GM20000 (cell line): ENCODE measurements at regions not wholly inside any gene's neighbourhood (a gene's known extent, or its start where the extent isn't known, plus 50 kb on each side); places are given as distances from the start of the nearest gene placed in this dataset.

Source experiments
- DNase-seq: peaks from one replicate; pipeline ENCODE4 v3.0.0; 2012; ENCODE audit warnings: low spot score
- TF ChIP-seq, protein P1 (sequence below): IDR thresholded peaks from 2 replicates; pipeline ENCODE4 v1.5.1; 2012; ENCODE audit warnings: mild to moderate bottlenecking, control low read depth; ENCODE audit errors: extremely low read depth, missing control alignments

DNA sequence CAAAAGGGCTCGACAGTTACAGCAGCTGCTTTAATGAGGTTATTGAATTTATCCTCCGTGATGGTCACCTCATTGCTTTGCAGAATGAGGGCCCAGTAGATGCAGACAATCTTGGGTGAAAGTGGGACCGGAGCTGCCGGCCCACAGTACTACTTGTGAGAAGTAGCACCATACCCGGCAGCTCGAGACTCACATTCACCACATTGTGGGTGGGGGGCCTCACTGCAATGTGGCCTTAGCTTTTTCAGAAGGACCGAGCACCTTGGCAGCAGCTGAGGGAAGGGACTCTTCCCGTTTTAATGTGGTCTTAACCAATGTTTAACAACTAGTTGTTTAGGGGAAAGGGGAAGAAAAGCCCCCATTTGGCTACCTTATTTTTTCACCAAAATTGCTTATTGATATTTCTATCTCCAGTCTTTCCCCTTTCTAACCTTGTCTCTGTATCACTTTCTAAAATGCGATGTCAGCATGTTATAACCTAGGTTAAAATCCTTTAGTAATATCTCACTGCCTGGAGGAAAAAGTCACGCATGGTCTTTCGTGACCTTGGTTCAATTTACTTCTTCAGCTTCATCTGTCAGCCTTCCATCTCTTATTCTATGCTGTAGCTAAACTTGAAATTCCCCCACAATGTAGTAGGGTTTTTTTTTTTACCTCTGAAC is 87.4 kb upstream of the PHYHIPL start:
- TF ChIP-seq, protein P1, sequence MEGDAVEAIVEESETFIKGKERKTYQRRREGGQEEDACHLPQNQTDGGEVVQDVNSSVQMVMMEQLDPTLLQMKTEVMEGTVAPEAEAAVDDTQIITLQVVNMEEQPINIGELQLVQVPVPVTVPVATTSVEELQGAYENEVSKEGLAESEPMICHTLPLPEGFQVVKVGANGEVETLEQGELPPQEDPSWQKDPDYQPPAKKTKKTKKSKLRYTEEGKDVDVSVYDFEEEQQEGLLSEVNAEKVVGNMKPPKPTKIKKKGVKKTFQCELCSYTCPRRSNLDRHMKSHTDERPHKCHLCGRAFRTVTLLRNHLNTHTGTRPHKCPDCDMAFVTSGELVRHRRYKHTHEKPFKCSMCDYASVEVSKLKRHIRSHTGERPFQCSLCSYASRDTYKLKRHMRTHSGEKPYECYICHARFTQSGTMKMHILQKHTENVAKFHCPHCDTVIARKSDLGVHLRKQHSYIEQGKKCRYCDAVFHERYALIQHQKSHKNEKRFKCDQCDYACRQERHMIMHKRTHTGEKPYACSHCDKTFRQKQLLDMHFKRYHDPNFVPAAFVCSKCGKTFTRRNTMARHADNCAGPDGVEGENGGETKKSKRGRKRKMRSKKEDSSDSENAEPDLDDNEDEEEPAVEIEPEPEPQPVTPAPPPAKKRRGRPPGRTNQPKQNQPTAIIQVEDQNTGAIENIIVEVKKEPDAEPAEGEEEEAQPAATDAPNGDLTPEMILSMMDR = no peak
- DNase-seq = no peak

DNA sequence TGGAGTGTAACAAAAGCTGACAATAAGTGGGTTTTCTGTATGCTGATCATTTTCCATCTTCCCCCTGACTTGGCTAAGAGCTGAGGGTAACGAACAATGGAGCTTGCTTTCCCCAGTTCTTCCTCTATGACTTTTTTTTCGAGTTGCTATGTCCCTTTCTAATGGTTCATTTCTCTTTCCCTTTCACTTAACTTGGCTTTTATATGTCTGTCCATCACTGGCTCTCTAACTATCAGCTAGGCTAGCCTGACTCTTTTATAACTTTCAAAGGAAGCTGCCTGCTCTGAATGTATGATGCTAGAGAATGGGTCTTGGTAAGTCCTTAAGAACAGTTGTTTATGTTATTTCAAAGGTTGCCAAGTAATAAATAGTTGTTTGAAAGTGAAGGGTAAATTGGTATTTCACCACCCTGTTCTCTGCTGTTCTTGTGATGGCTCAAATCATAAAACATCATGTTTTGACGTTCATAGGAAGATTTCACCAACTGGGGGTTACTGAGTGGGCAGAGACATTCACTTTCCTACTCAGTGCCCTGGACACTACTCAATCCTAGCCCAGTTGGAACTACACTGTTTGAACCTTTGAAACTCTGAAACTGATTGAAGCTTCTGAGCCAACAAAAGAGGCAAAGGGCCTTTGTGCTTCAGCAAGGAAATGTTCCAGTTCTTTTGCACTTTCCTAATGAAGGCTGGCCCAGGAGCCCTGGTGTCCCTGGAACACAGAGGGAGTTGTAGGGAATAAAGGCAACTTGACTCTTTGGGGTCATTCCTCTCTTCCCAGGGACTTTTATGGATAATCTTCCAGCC is 85.4 kb upstream of the PHYHIPL start:
- no peak for DNase-seq

DNA sequence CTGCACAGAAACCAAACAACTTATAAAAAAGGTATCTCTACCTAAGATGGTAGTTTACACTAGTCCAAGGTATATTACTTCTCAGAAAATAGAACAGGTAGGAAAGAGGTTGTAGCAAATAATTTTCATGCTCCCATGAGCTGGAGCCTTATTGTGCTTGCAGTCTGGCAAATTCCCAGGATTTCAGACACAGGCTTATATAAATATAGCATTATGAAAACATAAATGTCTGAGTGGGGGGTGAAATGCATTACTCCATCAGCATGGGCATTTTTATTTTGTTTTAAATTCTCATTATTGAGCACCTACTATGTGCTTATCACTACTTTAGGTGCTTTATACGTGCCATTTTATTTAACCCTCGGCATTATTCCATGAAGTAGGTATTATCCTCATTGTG is 83.0 kb upstream of the PHYHIPL start:
- DNase-seq = no peak
- TF ChIP-seq, protein P1 = no peak

More for the DNA sequence above, 85.4 kb upstream of the PHYHIPL start:
- TF ChIP-seq, protein P1 = no peak

DNA sequence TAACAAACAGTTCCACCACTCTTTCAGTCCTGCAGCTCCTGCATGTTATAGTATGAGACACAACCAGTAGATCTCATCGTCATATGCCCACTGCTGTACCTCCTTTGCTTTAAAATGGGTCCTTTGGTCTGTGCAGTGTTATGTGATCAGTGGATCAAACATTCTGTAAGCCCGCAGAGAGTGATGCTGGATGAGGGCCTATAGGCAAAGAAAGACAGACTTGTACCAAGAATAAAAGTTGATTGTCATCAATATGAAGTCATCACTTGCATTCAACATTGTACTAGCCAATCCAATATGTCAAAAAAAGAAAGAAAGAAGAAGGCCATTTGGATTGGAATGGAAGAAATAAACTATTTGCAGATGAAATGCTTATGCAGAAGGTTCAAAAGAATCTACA is 79.8 kb upstream of the PHYHIPL start:
- TF ChIP-seq, protein P1 = no peak
- no peak for DNase-seq

DNA sequence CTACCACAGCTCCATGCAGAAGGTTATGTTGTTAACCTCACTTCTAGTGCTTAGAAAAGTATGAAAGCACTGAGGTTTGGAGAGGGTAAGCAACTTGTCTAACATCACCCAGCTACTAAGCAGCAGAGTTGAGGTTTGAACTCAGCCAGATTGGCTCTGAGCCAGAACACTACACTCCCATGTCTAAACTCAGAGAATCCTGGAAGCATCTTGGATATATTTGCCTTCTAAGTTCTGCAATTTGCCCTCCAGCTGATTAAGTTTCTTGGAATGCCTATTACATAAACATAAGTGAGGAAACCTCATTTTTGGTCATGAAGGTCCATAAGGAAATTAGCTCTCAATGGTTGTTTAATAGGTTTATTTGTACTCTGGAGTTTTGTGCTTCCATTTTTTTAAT is 78.1 kb upstream of the PHYHIPL start:
- TF ChIP-seq, protein P1 = no peak
- no peak for DNase-seq

- DNase-seq = no peak
- TF ChIP-seq, protein P1 = no peak
These were observed 77.5 kb upstream of the PHYHIPL start for GRCh38 chr10:59098831-59099452.

DNA sequence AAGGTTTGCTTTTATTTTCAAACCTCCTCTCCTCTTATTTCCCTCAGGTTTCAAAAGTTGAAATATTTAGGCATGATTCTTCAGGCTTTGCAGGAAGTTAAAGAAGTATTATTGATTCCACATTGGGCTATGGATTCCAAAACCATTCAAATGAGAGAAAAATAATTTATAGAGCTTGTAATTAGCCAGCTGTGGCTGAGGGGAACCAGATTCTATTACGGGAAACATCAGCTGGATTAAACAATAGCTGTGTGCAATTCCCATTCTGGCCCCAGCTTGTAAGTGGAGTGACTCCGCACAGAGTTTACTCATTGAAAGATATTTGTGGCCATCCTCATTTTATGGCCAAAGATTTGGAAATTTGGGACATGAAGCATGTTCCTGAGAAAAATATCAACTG is 77.0 kb upstream of the PHYHIPL start:
- no peak for DNase-seq
- TF ChIP-seq, protein P1 = no peak
